ENCODE measurements at regions not wholly inside any gene's neighbourhood (a gene's known extent, or its start where the extent isn't known, plus 50 kb on each side); places are given as distances from the start of the nearest gene placed in this dataset.

GRCh38 chr5:40385544-40385943 is 294.2 kb upstream of the PTGER4 start:
- DNase-seq (ENCODE audit: low read depth), result no peak

DNA sequence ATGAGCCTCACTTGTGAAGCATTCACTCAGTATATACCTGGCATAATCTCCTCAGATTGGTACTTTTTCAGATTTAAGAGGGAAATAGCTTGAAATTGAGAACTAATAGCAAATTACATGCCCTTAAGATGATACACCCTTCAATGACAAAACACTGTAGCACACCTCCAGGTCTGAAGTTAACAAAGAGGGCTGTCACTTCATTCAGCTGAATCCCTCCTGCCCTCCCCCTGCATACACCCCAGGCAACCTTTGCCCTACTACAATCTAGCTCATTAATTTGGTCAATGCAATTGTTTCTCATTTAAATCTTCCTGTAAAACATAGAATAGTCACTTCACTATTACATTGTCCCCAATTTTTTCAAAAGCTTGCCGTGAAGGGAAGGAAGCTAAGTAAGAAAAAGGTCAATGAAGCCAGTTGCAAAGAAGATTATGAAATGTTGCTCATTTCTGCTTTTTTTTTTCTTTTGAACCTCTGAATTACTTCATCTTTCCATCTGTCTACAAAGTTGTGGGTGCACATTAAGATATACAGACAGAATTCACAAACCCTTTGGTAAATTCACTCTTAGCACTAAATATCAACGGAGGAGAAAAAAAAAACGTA is 294.8 kb upstream of the PTGER4 start:
- DNase-seq (ENCODE audit: low read depth), result no peak

- peak; percentile 26 for DNase-seq (ENCODE audit: low read depth)
Observed at GRCh38 chr5:40383749-40384651, 295.7 kb upstream of the PTGER4 start.

DNA sequence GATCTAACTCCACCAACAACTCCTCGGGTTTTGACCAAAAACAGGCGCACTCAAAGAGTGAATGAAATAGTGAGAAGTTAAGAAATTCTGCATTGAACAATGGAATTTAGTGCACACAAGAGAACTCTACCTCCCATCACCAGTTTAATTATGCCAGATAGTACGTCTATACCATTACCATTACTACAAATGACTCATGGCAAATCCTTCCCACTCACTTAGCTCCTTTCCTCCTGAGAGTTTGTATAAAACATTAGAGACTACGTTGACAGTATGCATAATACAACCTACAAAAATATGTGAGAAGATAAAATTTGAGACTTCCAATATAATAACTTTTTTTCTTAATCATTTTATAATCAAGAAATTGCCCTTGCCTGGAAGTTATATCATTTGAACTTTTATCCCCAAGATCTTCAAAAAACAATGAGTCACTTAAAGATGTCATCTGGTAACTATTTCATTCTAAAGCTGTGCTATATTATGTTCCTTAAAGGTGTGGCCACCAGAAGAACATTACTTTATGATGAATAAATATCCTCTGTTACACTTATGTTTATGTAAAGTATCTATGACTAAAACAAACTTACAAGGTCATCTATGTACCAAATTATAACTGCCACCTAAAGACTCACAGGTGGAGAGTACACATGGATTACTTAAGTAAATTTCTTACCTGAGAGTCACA is 297.9 kb upstream of the PTGER4 start:
- DNase-seq (ENCODE audit: low read depth), result no peak

DNA sequence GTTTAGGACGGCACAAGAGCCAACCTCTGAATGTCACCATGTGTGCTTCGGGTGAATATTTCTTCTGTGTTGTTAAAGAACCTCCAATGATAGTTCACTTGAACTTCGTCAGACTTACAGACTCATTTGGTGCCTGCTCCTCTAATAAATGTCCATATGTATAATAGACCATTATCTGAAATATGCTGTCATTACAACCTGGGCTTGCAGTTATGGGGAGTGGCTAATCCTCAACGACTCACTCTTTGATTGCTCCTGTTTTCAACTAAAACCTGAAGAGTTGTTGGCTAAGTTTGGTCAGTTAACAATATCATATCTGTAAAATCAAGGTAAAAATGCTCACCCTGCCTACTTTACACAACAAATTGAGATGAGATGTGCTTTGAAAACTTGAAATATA is 298.7 kb upstream of the PTGER4 start:
- DNase-seq (ENCODE audit: low read depth), result no peak

- DNase-seq (ENCODE audit: low read depth), result no peak
Observed at GRCh38 chr5:40378396-40379177, 301.1 kb upstream of the PTGER4 start.

- DNase-seq (ENCODE audit: low read depth), result no peak
Observed at GRCh38 chr5:40376566-40376965, 303.1 kb upstream of the PTGER4 start.

- DNase-seq (ENCODE audit: low read depth), result no peak
Observed at GRCh38 chr5:40374853-40375252, 304.9 kb upstream of the PTGER4 start.

DNA sequence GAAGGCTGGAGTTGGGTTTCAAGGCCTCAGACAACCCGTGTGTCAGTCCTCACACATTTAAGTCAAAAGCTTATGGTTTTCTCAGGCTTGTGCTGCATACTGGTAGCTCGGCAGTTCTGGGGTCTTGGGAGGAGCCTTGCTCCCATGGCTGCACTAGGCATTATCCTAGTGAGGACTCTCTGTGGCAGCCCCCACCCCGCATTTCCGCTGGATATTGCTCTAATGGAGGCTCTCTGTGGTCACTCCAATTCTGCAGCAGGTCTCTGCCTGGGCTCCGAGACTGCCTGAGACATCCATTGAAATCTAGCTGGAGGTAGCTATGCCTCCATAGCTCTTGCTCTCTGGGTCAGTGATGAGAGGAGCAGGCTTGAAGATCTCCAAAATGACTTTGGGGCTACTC is 311.5 kb upstream of the PTGER4 start:
- DNase-seq (ENCODE audit: low read depth), result no peak

GRCh38 chr5:40367255-40367654 is 312.5 kb upstream of the PTGER4 start:
- DNase-seq (ENCODE audit: low read depth), result no peak

DNA sequence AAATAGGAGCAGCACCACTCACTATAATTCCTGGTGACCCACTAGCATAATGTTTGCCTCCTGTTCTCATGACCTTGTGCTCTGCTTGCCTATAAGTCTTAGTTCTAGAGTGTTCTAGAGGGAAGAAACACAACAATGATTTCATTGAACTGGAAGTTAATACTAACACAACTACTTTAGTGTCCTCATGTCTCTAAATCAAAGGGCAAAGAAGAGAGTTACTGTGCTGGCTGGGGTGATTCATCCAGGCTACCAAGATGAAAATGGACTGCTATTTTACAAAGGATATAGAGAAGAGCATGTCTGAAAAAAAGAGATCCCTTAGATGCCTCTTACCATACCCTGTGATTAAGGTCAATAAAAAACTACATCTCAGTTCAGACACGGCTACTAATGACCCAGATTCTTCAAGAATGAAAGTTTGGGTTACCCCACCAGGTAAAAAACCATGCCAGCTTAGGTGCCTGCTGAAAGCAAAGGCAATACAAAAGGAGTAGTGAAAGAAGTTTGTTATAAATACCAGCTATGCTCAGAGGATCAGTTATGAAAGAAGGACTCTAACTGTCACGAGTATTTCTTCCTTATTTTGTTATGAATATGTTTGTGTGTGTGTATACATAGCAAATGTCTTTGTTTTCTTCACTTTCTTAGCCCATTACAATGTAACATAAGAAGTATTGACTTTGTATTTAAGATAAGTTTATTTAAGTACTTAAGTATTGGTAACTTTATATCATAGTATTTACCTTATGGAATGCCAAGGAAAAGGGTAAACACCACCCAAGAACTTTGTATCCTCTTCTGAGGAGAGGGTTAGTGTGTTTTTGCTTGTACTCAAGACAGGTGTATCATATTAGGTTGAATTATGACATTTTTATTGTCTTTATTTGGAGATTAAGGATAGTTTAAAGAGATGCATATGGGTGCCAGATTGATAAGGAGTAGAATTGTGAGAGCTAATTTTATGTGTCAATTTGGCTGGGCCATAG is 314.1 kb upstream of the PTGER4 start:
- no peak for DNase-seq (ENCODE audit: low read depth)

DNA sequence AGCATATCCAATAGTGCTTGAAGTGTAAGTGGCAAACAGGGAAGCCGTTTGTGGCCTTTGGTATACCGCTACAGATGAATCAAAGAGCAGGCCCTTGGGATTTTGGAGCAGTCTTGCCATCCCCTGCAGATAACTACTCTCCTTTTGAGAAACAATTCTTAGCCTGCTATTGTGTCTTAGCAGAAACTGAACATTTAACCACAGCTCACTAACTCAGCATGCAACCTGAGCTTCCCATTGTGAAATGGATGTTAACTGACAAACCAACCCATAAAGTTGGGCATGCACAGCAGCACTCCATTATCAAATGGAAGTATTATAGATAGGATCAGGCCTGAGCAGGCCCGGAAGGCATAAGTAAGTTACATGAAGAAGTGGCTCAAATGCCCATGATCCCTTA is 315.3 kb upstream of the PTGER4 start:
- DNase-seq (ENCODE audit: low read depth), result no peak

GRCh38 chr5:40361378-40361777 is 318.3 kb upstream of the PTGER4 start:
- no peak for DNase-seq (ENCODE audit: low read depth)

- DNase-seq (ENCODE audit: low read depth), result no peak
Observed at GRCh38 chr5:40360685-40361084, 319.0 kb upstream of the PTGER4 start.

- DNase-seq (ENCODE audit: low read depth), result no peak
Observed at GRCh38 chr5:40359832-40360231, 319.9 kb upstream of the PTGER4 start.

- DNase-seq (ENCODE audit: low read depth), result no peak
Observed at GRCh38 chr5:40359093-40359492, 320.6 kb upstream of the PTGER4 start.

DNA sequence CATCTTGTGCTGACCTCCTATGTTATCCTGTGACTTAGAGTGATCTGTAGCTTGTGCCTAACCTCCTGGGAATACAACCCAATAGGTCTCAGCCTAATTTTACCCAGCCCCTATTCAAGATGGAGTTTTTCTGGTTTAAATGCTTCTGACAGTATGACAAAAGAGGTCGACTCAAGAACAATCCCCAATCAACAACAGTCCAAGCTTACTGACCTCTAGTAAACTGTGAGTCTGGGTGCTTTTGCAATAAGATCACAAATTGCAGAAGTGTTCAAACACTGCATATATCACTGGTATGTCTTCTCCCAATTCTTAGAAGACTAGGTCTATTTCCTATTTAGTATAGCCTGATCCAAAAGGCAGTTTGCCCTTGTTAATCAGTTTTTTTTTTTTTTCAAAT is 323.5 kb upstream of the PTGER4 start:
- DNase-seq (ENCODE audit: low read depth), result no peak

DNA sequence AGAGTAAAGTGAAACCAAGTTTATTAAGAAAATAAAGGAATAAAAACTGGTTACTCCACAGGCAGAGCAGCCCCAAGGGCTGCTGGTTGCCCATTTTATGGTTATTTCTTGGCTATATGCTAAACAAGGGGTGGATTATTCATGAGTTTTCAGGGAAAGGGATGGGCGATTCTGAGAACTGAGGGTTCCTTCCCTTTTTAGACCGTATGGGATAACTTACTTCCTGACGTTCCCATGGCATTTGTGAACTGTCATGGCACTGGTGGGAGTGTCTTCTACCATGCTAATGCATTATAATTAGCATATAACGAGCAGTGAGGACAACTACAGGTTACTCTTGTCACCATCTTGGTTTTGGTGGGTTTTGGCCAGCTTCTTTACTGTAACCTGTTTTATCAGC is 323.9 kb upstream of the PTGER4 start:
- no peak for DNase-seq (ENCODE audit: low read depth)

GRCh38 chr5:40355181-40355580 is 324.5 kb upstream of the PTGER4 start:
- DNase-seq (ENCODE audit: low read depth), result no peak

DNA sequence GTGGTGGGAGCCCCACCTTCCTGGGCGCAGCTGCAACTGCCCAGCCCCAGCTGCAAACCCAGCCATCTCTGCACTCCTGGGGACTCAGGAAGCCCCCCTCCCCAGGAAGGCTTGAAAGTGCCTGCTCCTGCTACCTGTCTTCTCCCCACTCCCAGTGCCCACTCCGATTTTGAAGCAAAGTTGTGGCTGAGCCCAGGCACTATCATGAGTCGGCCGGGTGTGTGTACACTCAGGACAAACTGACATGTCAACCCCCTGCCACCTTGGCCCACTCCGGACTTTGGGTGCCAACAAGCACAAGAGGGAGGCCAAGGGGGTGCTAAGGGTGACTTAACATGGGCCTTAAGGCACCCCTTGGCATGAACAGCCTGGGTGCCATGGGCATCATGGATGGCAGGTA is 325.5 kb upstream of the PTGER4 start:
- no peak for DNase-seq (ENCODE audit: low read depth)

DNA sequence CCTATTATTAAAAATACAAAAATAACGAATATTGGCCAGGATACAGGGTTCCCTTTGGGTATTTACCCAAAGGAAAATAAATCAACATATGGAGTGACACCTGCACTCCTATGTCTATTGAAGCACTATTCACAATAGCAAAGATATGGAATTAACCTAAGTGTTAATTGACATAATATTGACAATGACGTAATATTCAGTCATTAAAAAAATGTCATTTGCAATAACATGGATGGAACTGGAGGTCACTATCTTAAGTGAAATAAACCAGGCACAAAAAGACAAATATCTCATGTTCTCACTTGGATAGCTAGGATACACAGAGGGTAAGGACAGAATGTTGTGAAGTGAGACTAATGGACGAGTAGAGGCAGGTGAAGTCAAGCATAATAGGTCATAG is 326.3 kb upstream of the PTGER4 start:
- DNase-seq (ENCODE audit: low read depth), result no peak
